GM21390 (cell line): ENCODE measurements at regions not wholly inside any gene's neighbourhood (a gene's known extent, or its start where the extent isn't known, plus 50 kb on each side); places are given as distances from the start of the nearest gene placed in this dataset.

Experiments
- ATAC-seq: cut with Tn5 transposase; IDR thresholded peaks from one replicate; pipeline ENCODE4 v1.9.1; 2021; ENCODE audit not compliant: unreplicated experiment

- ATAC-seq: no peak
Measured at GRCh38 chr21:16968436-16968835, 544.4 kb upstream of the CXADR start.

DNA sequence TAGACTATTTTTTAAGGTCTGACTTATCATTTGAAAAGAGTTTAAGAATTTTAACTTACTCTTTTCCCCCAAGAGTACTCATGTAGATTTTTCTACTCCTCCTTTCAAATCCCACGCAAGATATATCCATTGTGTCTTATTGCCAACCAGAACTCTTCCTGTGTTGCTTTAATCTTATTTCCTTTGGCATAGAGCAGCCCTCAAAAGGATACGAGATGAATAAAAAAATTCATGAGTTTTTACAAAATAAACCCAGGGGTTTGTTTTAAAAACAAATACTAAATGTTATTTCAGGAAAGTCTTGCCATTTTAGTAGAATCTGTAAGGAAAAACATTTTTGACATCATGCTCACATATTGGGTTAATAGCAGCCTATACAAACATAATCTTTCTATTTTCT lies 543.2 kb upstream of the CXADR start:
- no peak for ATAC-seq

DNA sequence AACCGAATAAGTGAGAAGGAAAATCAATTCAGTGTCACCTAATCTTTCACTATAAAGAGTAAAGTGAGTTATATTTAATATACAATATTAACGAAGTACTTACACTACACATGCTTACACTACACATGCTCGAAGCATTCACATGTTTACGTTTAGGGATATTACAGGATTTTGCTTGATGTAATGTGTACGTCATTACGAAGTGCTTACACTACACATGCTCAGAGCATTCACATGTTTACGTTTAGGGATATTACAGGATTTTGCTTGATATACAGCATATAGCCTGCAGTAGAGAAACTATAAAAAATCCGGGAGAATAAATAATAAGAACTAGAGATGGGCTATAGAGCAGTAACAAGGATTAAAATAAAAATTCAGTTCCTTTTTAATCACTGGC lies 538.8 kb upstream of the CXADR start:
- no peak for ATAC-seq

GRCh38 chr21:16976193-16976592 lies 536.6 kb upstream of the CXADR start:
- ATAC-seq: no peak

GRCh38 chr21:16978309-16978895 lies 534.4 kb upstream of the CXADR start:
- ATAC-seq: no peak

DNA sequence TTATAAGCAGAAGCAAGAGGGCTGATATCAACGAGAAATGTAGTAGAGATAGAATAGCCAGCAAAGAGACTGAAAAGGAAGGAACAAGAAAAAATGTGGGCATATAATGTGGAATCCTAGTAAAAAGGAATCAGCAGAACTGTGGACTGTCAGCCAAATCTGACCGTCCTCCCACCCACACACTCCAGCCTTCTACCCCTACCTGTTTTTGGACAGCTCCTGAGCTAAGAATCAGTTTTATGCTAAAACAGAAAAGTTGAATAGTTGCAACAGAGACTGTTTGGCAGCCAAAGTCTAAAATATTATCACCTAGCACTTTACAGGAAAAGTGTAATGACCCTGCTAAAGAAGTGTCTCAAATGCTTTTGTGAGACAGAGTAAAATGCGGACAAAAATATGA lies 533.3 kb upstream of the CXADR start:
- ATAC-seq: no peak

GRCh38 chr21:16983420-16983819 lies 529.4 kb upstream of the CXADR start:
- ATAC-seq: no peak

GRCh38 chr21:16992448-16992847 lies 520.4 kb upstream of the CXADR start:
- no peak for ATAC-seq

DNA sequence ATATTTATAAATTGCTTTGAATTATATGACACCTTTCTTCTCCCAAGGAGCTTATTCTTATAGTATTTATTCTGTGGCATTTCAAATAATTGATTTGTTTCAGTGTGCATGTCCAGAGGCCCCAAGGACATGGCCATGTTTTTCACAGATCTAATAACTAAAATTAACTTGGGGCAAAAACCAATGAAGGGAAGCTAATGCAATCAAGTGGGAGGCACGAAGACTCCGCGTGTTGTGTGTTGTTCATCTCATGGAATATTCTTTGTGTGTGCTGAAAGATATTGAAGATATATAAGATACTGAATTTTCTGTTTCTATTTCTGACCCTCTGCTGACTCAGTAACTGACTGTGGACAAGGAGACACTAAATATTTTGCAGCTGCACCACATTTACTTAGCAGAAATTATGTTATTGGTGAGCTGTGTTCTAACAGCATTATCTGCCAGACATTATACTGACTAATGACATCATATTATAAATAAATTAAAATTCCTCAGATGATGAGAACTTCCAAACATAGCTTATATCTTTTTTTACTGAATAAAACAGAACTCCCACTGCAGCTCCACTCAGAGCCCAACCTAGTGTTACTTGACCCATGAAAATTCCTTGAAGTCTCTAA lies 519.3 kb upstream of the CXADR start:
- ATAC-seq: no peak

GRCh38 chr21:17002594-17003257 lies 510.1 kb upstream of the CXADR start:
- no peak for ATAC-seq

GRCh38 chr21:17003258-17003615 lies 509.6 kb upstream of the CXADR start:
- no peak for ATAC-seq

DNA sequence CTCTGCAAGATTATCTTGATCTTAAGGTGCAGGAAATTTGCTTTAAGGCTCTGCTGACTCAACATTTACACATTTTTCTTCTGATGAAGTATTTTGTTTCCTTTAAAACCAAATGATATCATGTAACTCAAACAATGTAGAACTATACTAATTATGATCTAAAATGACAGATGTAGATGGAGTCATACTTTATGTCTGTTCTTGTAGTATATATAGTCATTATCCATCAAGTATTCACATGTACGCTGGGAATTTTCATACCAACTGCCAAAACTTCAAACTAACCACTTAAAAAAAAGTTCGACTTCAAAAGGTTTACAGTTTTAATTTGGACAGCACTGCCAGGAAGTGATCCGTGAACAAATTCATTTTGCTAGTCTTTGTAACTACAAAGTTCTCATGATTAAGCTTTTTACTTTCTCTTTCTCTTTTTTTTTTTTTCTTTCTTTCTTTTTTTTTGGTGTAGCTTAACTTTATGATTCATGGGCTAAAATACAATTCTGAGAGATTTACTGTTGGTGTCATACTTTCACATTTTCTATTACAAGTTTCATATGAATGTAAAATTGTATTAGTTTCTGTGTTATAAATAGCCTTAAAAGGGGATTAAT lies 509.0 kb upstream of the CXADR start:
- ATAC-seq: no peak

GRCh38 chr21:17032141-17032655 lies 480.6 kb upstream of the CXADR start:
- ATAC-seq: no peak

- ATAC-seq: no peak
Measured at GRCh38 chr21:17044696-17045095, 468.1 kb upstream of the CXADR start.

DNA sequence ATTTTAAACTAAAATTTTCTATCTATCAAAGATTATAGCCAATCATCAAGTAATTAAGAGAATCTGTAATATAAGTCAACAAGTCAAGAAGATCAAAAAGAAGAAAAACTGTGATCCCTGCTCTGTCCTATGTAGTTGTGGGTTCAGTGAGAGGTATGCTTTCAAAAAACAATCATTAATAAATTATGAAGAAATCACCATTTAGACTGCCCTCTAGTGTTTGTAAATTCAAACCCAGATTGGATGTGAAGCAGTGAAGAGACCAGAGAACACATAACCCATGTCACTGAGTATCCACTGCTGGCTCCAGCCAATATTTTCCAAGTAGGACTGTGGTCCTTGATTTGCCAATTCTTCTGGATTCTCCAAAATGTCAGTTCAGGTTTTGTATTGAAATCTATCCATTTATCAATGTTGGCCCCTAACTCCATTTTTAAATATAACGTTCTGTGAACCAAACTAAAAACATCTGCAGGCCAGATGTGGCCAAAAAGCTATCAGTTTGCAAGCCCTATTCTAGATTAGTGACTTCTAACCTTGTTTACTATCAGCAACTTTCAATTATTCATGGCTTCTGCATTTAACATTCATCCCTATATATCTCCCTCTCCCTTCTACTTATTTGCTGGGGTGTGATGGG lies 467.5 kb upstream of the CXADR start:
- no peak for ATAC-seq

DNA sequence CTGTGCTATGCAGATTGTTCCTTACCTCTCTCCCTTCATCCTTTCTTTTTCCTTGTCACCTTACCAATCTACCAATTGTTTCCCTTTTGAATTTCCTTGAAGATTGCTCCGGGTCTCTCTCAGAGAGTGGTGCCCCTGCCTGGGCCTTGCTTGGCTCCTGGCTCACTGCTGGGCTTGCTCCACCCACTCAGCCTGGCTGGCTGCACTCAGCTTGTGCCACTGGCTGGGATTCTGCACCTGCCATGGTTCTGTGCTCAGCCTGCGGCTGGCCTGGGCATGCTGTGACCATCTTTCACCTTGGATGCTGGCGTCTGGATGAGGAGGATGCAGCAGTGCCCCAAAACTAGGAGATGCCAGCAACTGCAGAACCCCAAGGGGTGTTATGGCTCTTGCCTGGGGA lies 463.9 kb upstream of the CXADR start:
- ATAC-seq: no peak

- ATAC-seq: no peak
Measured at GRCh38 chr21:17050156-17050555, 462.7 kb upstream of the CXADR start.

- ATAC-seq: no peak
Measured at GRCh38 chr21:17050646-17051045, 462.2 kb upstream of the CXADR start.

- no peak for ATAC-seq
Measured at GRCh38 chr21:17051054-17051453, 461.8 kb upstream of the CXADR start.

- ATAC-seq: no peak
Measured at GRCh38 chr21:17053321-17053720, 459.5 kb upstream of the CXADR start.

DNA sequence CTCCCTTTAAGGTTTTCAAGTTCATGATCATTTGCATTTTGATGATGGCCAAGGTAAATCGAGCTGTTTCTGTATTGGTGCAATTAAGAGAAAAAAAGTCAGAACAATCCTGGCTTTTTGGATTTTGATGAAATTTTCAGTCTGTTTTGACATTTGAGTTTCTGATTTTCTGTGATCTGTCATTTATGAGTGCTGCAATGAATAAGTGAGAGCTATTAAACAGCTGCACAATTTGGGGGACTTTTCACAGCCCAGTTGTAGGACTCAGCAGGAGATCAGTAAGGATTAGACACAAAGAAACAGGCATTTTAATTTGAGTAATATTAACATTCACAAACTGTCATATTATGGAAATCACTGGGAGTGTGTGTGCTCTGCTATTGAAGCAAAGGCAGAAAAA lies 452.9 kb upstream of the CXADR start:
- no peak for ATAC-seq

GRCh38 chr21:17066006-17066405 lies 446.8 kb upstream of the CXADR start:
- ATAC-seq: no peak
